Activated T-cell treated with anti-CD3 and anti-CD28 coated beads for 48 hours (primary cell): ENCODE measurements at regions not wholly inside any gene's neighbourhood (a gene's known extent, or its start where the extent isn't known, plus 50 kb on each side); places are given as distances from the start of the nearest gene placed in this dataset.

Experiments used
- DNase-seq: peaks from one replicate; pipeline ENCODE4 v3.0.0-alpha.2; 2020; ENCODE audit warnings: low read depth

GRCh38 chr1:194159941-194160340, 973.5 kb upstream of the B3GALT2 start:
- DNase-seq = no peak

GRCh38 chr1:194155962-194156361, 969.5 kb upstream of the B3GALT2 start:
- DNase-seq = no peak

- DNase-seq = no peak
Measured at GRCh38 chr1:194151056-194151455, 964.6 kb upstream of the B3GALT2 start.

GRCh38 chr1:194150242-194150641, 963.8 kb upstream of the B3GALT2 start:
- no peak for DNase-seq

- DNase-seq = no peak
Measured at GRCh38 chr1:194133152-194133551, 946.7 kb upstream of the B3GALT2 start.

GRCh38 chr1:194118086-194118485, 931.7 kb upstream of the B3GALT2 start:
- no peak for DNase-seq

- DNase-seq = no peak
Measured at GRCh38 chr1:194117582-194117981, 931.2 kb upstream of the B3GALT2 start.

- DNase-seq = no peak
Measured at GRCh38 chr1:194114288-194114687, 927.9 kb upstream of the B3GALT2 start.

GRCh38 chr1:194105381-194105780, 919.0 kb upstream of the B3GALT2 start:
- no peak for DNase-seq

- no peak for DNase-seq
Measured at GRCh38 chr1:194104247-194104844, 917.9 kb upstream of the B3GALT2 start.

- no peak for DNase-seq
Measured at GRCh38 chr1:194103516-194104246, 917.3 kb upstream of the B3GALT2 start.

GRCh38 chr1:194103101-194103500, 916.7 kb upstream of the B3GALT2 start:
- no peak for DNase-seq

- no peak for DNase-seq
Measured at GRCh38 chr1:194102607-194103006, 916.2 kb upstream of the B3GALT2 start.

GRCh38 chr1:194084755-194085154, 898.3 kb upstream of the B3GALT2 start:
- no peak for DNase-seq

GRCh38 chr1:194081444-194081843, 895.0 kb upstream of the B3GALT2 start:
- no peak for DNase-seq

- DNase-seq = no peak
Measured at GRCh38 chr1:194080826-194081225, 894.4 kb upstream of the B3GALT2 start.

GRCh38 chr1:194078765-194079164, 892.4 kb upstream of the B3GALT2 start:
- DNase-seq = no peak

GRCh38 chr1:194076646-194077045, 890.2 kb upstream of the B3GALT2 start:
- DNase-seq = no peak

- DNase-seq = no peak
Measured at GRCh38 chr1:194073833-194074232, 887.4 kb upstream of the B3GALT2 start.

GRCh38 chr1:194071205-194071604, 884.8 kb upstream of the B3GALT2 start:
- no peak for DNase-seq

- no peak for DNase-seq
Measured at GRCh38 chr1:194069831-194070218, 883.4 kb upstream of the B3GALT2 start.

- DNase-seq = no peak
Measured at GRCh38 chr1:194069168-194069830, 882.9 kb upstream of the B3GALT2 start.

- DNase-seq = no peak
Measured at GRCh38 chr1:194068446-194069167, 882.2 kb upstream of the B3GALT2 start.
